ENCODE measurements at regions not wholly inside any gene's neighbourhood (a gene's known extent, or its start where the extent isn't known, plus 50 kb on each side); places are given as distances from the start of the nearest gene placed in this dataset.

DNA sequence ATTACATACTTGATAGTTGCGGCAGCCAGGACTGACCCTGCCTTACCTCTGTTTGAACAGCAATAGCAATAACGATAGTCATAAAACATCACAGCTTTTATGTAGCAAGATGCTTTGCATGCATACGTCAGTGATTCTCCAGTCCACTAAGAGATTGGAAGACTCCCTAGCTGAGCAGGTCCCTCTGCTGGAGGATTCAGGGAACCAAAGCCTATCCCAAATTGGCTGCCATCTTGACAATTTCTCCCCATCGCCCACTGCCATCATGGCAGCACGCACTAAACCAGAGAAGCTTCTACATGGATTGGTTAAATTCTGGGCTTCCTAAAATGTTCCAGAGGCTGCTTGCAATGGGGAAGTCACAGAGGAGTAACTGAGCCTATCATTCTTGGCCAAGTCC, 360.6 kb upstream of the XYLT1 start:
- peaks cover 0 to 4% (median 0%) of the 10 kb centered on the region in 3 donors for H3K4me1 ChIP-seq
- 78 to 100% methylated on average over 1 to 4 of the region's 5 CpGs for WGBS, 2 donors (ENCODE audit: low coverage in 1 of 2)
- H3K27ac ChIP-seq, result no peak overlapping the region
- no peak for TF ChIP-seq POLR2AphosphoS5 (IDR thresholded peaks at IDR 0.05)
- no peak for TF ChIP-seq EP300 (IDR thresholded peaks at IDR 0.05)
- TF ChIP-seq, protein P1, sequence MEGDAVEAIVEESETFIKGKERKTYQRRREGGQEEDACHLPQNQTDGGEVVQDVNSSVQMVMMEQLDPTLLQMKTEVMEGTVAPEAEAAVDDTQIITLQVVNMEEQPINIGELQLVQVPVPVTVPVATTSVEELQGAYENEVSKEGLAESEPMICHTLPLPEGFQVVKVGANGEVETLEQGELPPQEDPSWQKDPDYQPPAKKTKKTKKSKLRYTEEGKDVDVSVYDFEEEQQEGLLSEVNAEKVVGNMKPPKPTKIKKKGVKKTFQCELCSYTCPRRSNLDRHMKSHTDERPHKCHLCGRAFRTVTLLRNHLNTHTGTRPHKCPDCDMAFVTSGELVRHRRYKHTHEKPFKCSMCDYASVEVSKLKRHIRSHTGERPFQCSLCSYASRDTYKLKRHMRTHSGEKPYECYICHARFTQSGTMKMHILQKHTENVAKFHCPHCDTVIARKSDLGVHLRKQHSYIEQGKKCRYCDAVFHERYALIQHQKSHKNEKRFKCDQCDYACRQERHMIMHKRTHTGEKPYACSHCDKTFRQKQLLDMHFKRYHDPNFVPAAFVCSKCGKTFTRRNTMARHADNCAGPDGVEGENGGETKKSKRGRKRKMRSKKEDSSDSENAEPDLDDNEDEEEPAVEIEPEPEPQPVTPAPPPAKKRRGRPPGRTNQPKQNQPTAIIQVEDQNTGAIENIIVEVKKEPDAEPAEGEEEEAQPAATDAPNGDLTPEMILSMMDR (IDR thresholded peaks at IDR 0.05), result no peak
- TF ChIP-seq POLR2A (IDR thresholded peaks at IDR 0.05), result no peak
- no peaks in the 10 kb centered on the region for H3K27me3 ChIP-seq
- H3K9me3 ChIP-seq, result no peaks in the 10 kb centered on the region
- H3K4me3 ChIP-seq, result no peak overlapping the region
- H3K36me3 ChIP-seq, result no peaks in the 10 kb centered on the region
- no peak for ATAC-seq

GRCh38 chr16:17830651-17831050, 359.9 kb upstream of the XYLT1 start:
- 81 to 83% methylated on average over 2 of the region's 2 CpGs for WGBS, 2 donors (ENCODE audit: low coverage in 1 of 2)
- no peaks in the 10 kb centered on the region for H3K36me3 ChIP-seq
- TF ChIP-seq EP300 (IDR thresholded peaks at IDR 0.05) (no peak), POLR2AphosphoS5 (IDR thresholded peaks at IDR 0.05) (no peak), POLR2A (IDR thresholded peaks at IDR 0.05) (no peak)
- TF ChIP-seq, protein P1 (IDR thresholded peaks at IDR 0.05), result no peak
- no peak for ATAC-seq
- peaks cover 0 to 4% (median 0%) of the 10 kb centered on the region in 3 donors for H3K4me1 ChIP-seq
- H3K27ac ChIP-seq, result no peak overlapping the region
- no peak overlapping the region for H3K4me3 ChIP-seq
- H3K27me3 ChIP-seq, result no peaks in the 10 kb centered on the region
- H3K9me3 ChIP-seq, result no peaks in the 10 kb centered on the region

DNA sequence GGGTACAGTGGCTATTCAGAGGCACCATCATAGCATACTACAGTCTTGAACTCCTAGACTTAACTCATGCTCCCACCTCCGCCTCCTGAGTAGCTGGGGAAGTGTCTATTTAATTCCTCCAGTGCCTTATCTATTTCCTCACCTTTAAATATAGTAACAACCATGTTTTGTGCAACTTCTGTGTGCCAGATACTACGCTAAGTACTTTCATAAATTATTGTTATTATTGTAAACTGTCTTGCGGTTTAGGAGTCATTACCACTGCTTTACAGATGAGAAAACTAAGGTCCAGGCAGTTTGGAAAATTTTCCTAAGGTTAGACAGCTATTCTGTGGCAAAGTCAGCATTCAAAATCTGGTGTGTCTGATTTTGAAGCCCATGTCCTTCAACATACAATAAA, 359.1 kb upstream of the XYLT1 start:
- Histone ChIP-seq H3K4me3 (no peak overlapping the region), H3K4me1 (peaks cover 0 to 4% (median 0%) of the 10 kb centered on the region in 3 donors), H3K9me3 (no peaks in the 10 kb centered on the region), H3K36me3 (no peaks in the 10 kb centered on the region), H3K27me3 (no peaks in the 10 kb centered on the region), H3K27ac (no peak overlapping the region)
- no peak for TF ChIP-seq POLR2AphosphoS5 (IDR thresholded peaks at IDR 0.05)
- no peak for TF ChIP-seq EP300 (IDR thresholded peaks at IDR 0.05)
- TF ChIP-seq POLR2A (IDR thresholded peaks at IDR 0.05), result no peak
- TF ChIP-seq, protein P1 (IDR thresholded peaks at IDR 0.05), result no peak
- 20 to 31% methylated on average over 3 of the region's 3 CpGs for WGBS, 2 donors (ENCODE audit: low coverage in 1 of 2)
- ATAC-seq, result no peak

DNA sequence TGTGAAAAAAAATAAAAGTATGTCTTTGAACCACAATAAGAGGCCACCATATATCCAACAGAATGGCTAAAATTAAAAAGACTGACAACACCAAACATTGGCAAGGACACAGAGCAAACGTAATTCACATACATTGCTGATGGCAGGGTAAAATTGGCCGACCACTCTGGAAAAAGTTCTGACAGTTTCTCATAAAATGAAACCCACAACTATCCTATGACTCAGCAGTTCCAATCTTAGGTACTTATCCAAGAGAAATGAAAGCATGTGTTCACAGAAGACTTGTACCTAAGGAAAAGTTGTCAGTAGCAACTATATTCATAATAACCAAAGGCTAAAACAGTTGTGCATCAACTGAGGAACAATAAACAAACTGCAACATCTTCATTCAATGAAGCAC, 357.3 kb upstream of the XYLT1 start:
- 4 to 8% methylated on average over 2 of the region's 2 CpGs for WGBS, 2 donors (ENCODE audit: low coverage in 1 of 2)
- Histone ChIP-seq H3K36me3 (no peaks in the 10 kb centered on the region), H3K9me3 (no peaks in the 10 kb centered on the region), H3K4me3 (no peak overlapping the region), H3K4me1 (peaks cover 0 to 4% (median 0%) of the 10 kb centered on the region in 3 donors), H3K27me3 (no peaks in the 10 kb centered on the region), H3K27ac (no peak overlapping the region)
- TF ChIP-seq EP300 (IDR thresholded peaks at IDR 0.05) (no peak), POLR2AphosphoS5 (IDR thresholded peaks at IDR 0.05) (no peak), POLR2A (IDR thresholded peaks at IDR 0.05) (no peak)
- TF ChIP-seq, protein P1 (IDR thresholded peaks at IDR 0.05), result no peak
- ATAC-seq, result no peak

GRCh38 chr16:17827313-17827712, 356.6 kb upstream of the XYLT1 start:
- Histone ChIP-seq H3K27ac (no peak overlapping the region), H3K9me3 (no peaks in the 10 kb centered on the region), H3K27me3 (no peaks in the 10 kb centered on the region), H3K4me3 (no peak overlapping the region), H3K36me3 (no peaks in the 10 kb centered on the region), H3K4me1 (peaks cover 0 to 4% (median 0%) of the 10 kb centered on the region in 3 donors)
- TF ChIP-seq POLR2A (IDR thresholded peaks at IDR 0.05), result no peak
- TF ChIP-seq POLR2AphosphoS5 (IDR thresholded peaks at IDR 0.05), result no peak
- TF ChIP-seq, protein P1 (IDR thresholded peaks at IDR 0.05), result no peak
- TF ChIP-seq EP300 (IDR thresholded peaks at IDR 0.05), result no peak
- 67 to 75% methylated on average over 1 of the region's 1 CpG for WGBS, 2 donors (ENCODE audit: low coverage in 1 of 2)
- no peak for ATAC-seq

Measured in gastroesophageal sphincter (tissue), 4 donors.